ENCODE measurements at regions not wholly inside any gene's neighbourhood (a gene's known extent, or its start where the extent isn't known, plus 50 kb on each side); places are given as distances from the start of the nearest gene placed in this dataset.

GRCh38 chrY:19567943-19568342 is 176.6 kb downstream of the KDM5D start:
- TF ChIP-seq CTCF (IDR thresholded peaks at IDR 0.05) = no peak

GRCh38 chrY:19567051-19567921 is 177.2 kb downstream of the KDM5D start:
- no peak for TF ChIP-seq CTCF (IDR thresholded peaks at IDR 0.05)

- no peak for TF ChIP-seq CTCF (IDR thresholded peaks at IDR 0.05)
Measured at GRCh38 chrY:19559161-19559560, 185.4 kb downstream of the KDM5D start.

- no peak for TF ChIP-seq CTCF (IDR thresholded peaks at IDR 0.05)
Measured at GRCh38 chrY:19549671-19550466, 194.7 kb downstream of the KDM5D start.

- no peak for TF ChIP-seq CTCF (IDR thresholded peaks at IDR 0.05)
Measured at GRCh38 chrY:19541475-19542306, 202.8 kb downstream of the KDM5D start.

- TF ChIP-seq CTCF (IDR thresholded peaks at IDR 0.05) = no peak
Measured at GRCh38 chrY:19521976-19522375, 222.6 kb downstream of the KDM5D start.

- TF ChIP-seq CTCF (IDR thresholded peaks at IDR 0.05) = no peak
Measured at GRCh38 chrY:19503092-19503449, 241.5 kb downstream of the KDM5D start.
